ENCODE measurements at regions not wholly inside any gene's neighbourhood (a gene's known extent, or its start where the extent isn't known, plus 50 kb on each side); places are given as distances from the start of the nearest gene placed in this dataset.

DNA sequence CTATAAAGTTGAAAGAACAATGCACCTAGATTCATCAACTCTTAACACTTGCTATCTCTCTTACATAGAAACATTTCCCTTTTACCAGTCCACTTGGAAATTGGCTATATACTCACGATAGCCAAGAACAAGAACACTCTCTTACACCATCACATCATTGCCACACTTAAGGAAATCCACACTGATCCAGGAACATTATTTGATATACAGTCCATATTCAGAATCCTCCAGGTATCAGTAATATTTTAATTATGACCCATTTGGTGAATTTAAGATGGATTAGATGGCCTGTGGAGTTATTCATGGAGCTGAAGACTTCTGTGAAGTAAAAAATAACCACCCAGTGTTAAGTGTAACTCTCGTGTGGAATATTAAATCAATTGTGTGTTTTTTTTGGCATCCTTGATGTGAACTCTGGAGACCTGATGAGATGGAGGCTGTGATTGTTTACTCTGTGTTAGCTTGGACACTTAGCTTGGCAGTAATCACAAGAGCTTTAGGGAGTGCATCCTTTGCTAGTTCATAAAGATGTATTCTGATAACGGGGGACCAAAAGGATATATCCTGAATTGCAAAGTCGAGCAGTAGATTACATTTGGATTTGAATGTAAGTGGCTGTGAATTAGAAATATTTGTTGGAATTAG is 52.0 kb upstream of the ABL1 start:
- DNase-seq = no peak

DNA sequence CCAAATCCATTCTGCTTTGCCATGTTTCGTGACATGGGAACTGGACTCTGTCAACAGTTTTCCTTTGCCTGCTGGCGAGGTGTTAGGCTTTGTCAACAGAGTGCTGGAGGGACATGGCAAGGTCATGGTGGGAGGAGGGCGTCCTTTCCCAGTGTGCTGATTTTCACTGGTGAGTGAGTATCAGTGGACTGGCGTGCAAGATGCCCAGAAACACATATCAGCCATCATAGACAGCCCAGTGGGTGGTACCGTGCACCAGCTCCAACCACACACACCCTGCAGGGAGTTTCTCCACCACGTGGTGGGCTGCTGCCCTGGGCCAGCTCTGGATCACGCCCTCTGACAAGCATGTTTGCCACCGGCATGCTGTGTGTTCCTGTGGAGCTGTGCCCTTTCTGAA is 50.0 kb upstream of the ABL1 start:
- no peak for DNase-seq

Data from NCI-H524 treated with DMSO at 0.1 percent for 48 hours (cell line).